ENCODE measurements at regions not wholly inside any gene's neighbourhood (a gene's known extent, or its start where the extent isn't known, plus 50 kb on each side); places are given as distances from the start of the nearest gene placed in this dataset.

DNA sequence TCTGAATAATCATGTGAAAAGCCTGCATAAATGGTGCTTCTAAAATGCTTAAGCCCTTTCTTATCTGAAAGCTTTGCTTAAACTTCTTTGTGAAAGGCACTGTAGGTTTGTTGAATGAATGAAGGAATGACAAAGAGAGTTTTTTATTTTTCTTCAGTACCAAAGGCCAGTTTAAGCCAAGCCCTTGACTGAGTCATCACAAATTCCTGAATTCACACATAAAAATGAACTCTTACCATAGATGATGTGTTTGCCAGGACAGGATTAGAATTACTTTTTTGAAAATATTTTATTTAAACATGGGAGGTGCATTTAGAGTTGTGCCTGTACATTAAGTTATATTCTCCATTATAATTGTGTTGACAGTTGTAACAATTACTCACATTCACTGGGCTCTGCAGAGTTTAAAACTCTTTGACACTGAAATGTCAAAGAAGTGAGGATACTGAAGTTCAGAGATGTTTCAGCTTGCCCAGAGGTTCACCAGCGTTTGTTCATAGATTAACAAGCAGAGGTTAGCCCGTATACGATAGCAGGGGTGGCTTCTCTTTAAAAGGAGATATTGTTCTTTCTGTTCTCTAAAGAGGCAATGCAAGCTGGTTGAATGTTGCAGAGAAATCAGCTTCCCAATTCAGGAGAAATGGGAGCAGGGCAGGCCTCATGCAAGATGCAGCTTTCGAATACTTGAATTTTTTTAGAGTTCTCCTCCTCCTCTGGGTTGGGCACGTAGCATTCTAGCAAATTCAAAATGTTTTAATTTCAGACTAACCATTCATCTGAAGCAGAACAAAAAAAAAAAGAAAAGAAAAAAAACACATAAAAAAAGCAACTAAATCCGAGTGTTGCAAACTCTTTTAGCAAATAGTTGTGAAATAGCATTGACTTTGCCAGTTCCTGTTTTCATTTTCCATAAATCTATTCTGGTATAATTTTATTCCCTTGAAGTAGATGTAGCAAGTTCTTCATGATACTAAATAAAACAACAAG lies 358.7 kb upstream of the KLF4 start:
- H3K4me3 ChIP-seq (ENCODE audit: low read depth, low read length) = no peak overlapping the region
- TF ChIP-seq ZNF560 (tag by site-specific recombination; IDR thresholded peaks at IDR 0.05; ENCODE audit: borderline replicate concordance) (no peak), GLIS1 (tag by site-specific recombination; IDR thresholded peaks at IDR 0.05) (no peak), ZNF140 (tag by site-specific recombination; IDR thresholded peaks at IDR 0.05) (no peak), FEZF1 (tag by site-specific recombination; IDR thresholded peaks at IDR 0.05) (no peak)
- H3K9me3 ChIP-seq (ENCODE audit: control insufficient read depth, insufficient read depth, low read depth, low read length) = no peaks in the 10 kb centered on the region
- no peaks in the 10 kb centered on the region for H3K36me3 ChIP-seq (ENCODE audit: control insufficient read depth in 2 of 2, insufficient read depth in 1 of 2, low read length in 2 of 2)
- H3K27ac ChIP-seq (ENCODE audit: extremely low read depth, low read depth, low read length) = no peak overlapping the region
- CTCF ChIA-PET = no interaction called here
- no peaks in the 10 kb centered on the region for H3K4me1 ChIP-seq (ENCODE audit: control insufficient read depth, insufficient read depth, low read length)
- POLR2A ChIA-PET = no interaction called here

DNA sequence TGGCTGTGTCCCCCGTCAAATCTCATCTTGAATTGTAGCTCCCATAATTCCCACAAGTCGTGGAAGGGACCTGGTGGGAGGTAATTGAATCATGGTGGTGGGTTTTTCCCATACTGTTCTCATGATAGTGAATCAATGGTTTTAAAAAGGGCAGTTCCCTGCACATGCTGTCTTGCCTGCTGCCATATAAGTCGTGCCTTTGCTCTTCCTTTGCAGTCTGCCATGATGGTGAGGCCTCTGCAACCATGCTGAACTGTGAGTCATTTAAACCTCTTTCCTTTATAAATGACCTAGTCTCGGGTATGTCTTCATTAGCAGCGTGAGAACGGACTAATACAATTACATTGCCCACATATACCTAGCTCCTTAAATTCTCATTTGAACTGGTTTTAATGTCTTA lies 353.0 kb upstream of the KLF4 start:
- CTCF ChIA-PET = no interaction called here
- H3K9me3 ChIP-seq (ENCODE audit: control insufficient read depth, insufficient read depth, low read depth, low read length) = no peaks in the 10 kb centered on the region
- no peak for TF ChIP-seq ZNF175 (tag by site-specific recombination; IDR thresholded peaks at IDR 0.05)
- TF ChIP-seq MZF1 (tag by site-specific recombination; IDR thresholded peaks at IDR 0.05; ENCODE audit: borderline replicate concordance) = no peak
- no peak for TF ChIP-seq ZNF585B (tag by site-specific recombination; IDR thresholded peaks at IDR 0.05)
- TF ChIP-seq ZNF610 (tag by site-specific recombination; IDR thresholded peaks at IDR 0.05; ENCODE audit: borderline replicate concordance) = no peak
- no peak for TF ChIP-seq ZBTB48 (tag by site-specific recombination; IDR thresholded peaks at IDR 0.05)
- TF ChIP-seq, protein P1, sequence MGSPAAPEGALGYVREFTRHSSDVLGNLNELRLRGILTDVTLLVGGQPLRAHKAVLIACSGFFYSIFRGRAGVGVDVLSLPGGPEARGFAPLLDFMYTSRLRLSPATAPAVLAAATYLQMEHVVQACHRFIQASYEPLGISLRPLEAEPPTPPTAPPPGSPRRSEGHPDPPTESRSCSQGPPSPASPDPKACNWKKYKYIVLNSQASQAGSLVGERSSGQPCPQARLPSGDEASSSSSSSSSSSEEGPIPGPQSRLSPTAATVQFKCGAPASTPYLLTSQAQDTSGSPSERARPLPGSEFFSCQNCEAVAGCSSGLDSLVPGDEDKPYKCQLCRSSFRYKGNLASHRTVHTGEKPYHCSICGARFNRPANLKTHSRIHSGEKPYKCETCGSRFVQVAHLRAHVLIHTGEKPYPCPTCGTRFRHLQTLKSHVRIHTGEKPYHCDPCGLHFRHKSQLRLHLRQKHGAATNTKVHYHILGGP (tag by site-specific recombination; IDR thresholded peaks at IDR 0.05) = no peak
- no peak for TF ChIP-seq HOXA7 (CRISPR knock-in tag; IDR thresholded peaks at IDR 0.05; ENCODE audit: borderline replicate concordance)
- TF ChIP-seq ZNF670 (tag by site-specific recombination; IDR thresholded peaks at IDR 0.05; ENCODE audit: low read depth) = no peak
- TF ChIP-seq ZNF292 (tag by site-specific recombination; IDR thresholded peaks at IDR 0.05; ENCODE audit: borderline replicate concordance, low read depth) = no peak
- TF ChIP-seq, protein P2, sequence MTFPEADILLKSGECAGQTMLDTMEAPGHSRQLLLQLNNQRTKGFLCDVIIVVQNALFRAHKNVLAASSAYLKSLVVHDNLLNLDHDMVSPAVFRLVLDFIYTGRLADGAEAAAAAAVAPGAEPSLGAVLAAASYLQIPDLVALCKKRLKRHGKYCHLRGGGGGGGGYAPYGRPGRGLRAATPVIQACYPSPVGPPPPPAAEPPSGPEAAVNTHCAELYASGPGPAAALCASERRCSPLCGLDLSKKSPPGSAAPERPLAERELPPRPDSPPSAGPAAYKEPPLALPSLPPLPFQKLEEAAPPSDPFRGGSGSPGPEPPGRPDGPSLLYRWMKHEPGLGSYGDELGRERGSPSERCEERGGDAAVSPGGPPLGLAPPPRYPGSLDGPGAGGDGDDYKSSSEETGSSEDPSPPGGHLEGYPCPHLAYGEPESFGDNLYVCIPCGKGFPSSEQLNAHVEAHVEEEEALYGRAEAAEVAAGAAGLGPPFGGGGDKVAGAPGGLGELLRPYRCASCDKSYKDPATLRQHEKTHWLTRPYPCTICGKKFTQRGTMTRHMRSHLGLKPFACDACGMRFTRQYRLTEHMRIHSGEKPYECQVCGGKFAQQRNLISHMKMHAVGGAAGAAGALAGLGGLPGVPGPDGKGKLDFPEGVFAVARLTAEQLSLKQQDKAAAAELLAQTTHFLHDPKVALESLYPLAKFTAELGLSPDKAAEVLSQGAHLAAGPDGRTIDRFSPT (tag by site-specific recombination; IDR thresholded peaks at IDR 0.05) = no peak
- no peak for TF ChIP-seq SETDB1 (IDR thresholded peaks at IDR 0.05; ENCODE audit: insufficient read length, low read length)
- no peak for TF ChIP-seq SP2 (tag by site-specific recombination; IDR thresholded peaks at IDR 0.05)
- TF ChIP-seq, protein P3, sequence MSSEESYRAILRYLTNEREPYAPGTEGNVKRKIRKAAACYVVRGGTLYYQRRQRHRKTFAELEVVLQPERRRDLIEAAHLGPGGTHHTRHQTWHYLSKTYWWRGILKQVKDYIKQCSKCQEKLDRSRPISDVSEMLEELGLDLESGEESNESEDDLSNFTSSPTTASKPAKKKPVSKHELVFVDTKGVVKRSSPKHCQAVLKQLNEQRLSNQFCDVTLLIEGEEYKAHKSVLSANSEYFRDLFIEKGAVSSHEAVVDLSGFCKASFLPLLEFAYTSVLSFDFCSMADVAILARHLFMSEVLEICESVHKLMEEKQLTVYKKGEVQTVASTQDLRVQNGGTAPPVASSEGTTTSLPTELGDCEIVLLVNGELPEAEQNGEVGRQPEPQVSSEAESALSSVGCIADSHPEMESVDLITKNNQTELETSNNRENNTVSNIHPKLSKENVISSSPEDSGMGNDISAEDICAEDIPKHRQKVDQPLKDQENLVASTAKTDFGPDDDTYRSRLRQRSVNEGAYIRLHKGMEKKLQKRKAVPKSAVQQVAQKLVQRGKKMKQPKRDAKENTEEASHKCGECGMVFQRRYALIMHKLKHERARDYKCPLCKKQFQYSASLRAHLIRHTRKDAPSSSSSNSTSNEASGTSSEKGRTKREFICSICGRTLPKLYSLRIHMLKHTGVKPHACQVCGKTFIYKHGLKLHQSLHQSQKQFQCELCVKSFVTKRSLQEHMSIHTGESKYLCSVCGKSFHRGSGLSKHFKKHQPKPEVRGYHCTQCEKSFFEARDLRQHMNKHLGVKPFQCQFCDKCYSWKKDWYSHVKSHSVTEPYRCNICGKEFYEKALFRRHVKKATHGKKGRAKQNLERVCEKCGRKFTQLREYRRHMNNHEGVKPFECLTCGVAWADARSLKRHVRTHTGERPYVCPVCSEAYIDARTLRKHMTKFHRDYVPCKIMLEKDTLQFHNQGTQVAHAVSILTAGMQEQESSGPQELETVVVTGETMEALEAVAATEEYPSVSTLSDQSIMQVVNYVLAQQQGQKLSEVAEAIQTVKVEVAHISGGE (tag by site-specific recombination; conservative IDR thresholded peaks at IDR 0.05; ENCODE audit: low read depth) = no peak
- no peak overlapping the region for H3K27ac ChIP-seq (ENCODE audit: extremely low read depth, low read depth, low read length)
- H3K4me1 ChIP-seq (ENCODE audit: control insufficient read depth, insufficient read depth, low read length) = no peaks in the 10 kb centered on the region
- H3K36me3 ChIP-seq (ENCODE audit: control insufficient read depth in 2 of 2, insufficient read depth in 1 of 2, low read length in 2 of 2) = no peaks in the 10 kb centered on the region
- POLR2A ChIA-PET = no interaction called here
- no peak overlapping the region for H3K4me3 ChIP-seq (ENCODE audit: low read depth, low read length)
